RWPE2 (cell line): ENCODE measurements at regions not wholly inside any gene's neighbourhood (a gene's known extent, or its start where the extent isn't known, plus 50 kb on each side); places are given as distances from the start of the nearest gene placed in this dataset.
"Not testable (repeated sequence)": the region's sequence is repeated elsewhere in the genome, so short reads cannot be mapped to it uniquely, and the experiment has no call there.

Experiments
- ATAC-seq: fragments of 200-7000 bp; cut with Tn5 transposase; 3 replicates; pipeline ENCODE4 v1.9.1; 2021; ENCODE audit warnings: low read depth
- DNase-seq: peaks from one replicate; pipeline ENCODE4 v3.0.0-alpha.2; 2020; ENCODE audit warnings: low spot score
- H3K27ac ChIP-seq: fragments of 450-650 bp; 2 replicates; pipeline ENCODE4 v1.5.1; 2017; ENCODE audit warnings: mild to moderate bottlenecking; ENCODE audit not compliant: poor library complexity, severe bottlenecking
- H3K27me3 ChIP-seq: fragments of 250-450 bp; sonication (Bioruptor Pico); 2 replicates; pipeline ENCODE4 v1.5.1; 2021; ENCODE audit warnings: mild to moderate bottlenecking, moderate library complexity; ENCODE audit not compliant: insufficient read depth, poor library complexity, severe bottlenecking
- H3K36me3 ChIP-seq: fragments of 250-450 bp; sonication (Bioruptor Pico); 2 replicates; pipeline ENCODE4 v1.5.1; 2020; ENCODE audit warnings: low read depth, mild to moderate bottlenecking, moderate library complexity
- H3K4me1 ChIP-seq: fragments of 250-450 bp; sonication (Bioruptor Pico); 2 replicates; pipeline ENCODE4 v1.5.1; 2021; ENCODE audit warnings: mild to moderate bottlenecking, moderate library complexity; ENCODE audit not compliant: insufficient read depth, poor library complexity, severe bottlenecking
- H3K4me3 ChIP-seq: fragments of 250-450 bp; sonication (Bioruptor Pico); 2 replicates; pipeline ENCODE4 v1.5.1; 2021; ENCODE audit warnings: mild to moderate bottlenecking, moderate library complexity; ENCODE audit not compliant: severe bottlenecking
- H3K9me3 ChIP-seq: fragments of 250-450 bp; sonication (Bioruptor Pico); 2 replicates; pipeline ENCODE4 v1.5.1; 2021; ENCODE audit warnings: mild to moderate bottlenecking, moderate library complexity; ENCODE audit not compliant: severe bottlenecking
- TF ChIP-seq, protein P1 (sequence below): fragments of 450-650 bp; IDR thresholded peaks from one replicate; pipeline ENCODE4 v1.5.1; 2017; ENCODE audit warnings: mild to moderate bottlenecking, moderate library complexity; ENCODE audit not compliant: poor library complexity, severe bottlenecking

- ATAC-seq (no peak), DNase-seq (no peak)
- TF ChIP-seq, protein P1, sequence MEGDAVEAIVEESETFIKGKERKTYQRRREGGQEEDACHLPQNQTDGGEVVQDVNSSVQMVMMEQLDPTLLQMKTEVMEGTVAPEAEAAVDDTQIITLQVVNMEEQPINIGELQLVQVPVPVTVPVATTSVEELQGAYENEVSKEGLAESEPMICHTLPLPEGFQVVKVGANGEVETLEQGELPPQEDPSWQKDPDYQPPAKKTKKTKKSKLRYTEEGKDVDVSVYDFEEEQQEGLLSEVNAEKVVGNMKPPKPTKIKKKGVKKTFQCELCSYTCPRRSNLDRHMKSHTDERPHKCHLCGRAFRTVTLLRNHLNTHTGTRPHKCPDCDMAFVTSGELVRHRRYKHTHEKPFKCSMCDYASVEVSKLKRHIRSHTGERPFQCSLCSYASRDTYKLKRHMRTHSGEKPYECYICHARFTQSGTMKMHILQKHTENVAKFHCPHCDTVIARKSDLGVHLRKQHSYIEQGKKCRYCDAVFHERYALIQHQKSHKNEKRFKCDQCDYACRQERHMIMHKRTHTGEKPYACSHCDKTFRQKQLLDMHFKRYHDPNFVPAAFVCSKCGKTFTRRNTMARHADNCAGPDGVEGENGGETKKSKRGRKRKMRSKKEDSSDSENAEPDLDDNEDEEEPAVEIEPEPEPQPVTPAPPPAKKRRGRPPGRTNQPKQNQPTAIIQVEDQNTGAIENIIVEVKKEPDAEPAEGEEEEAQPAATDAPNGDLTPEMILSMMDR = no peak
- Histone ChIP-seq H3K4me3 (no peak overlapping the region), H3K27me3 (peaks cover 6% of the 10 kb centered on the region), H3K4me1 (no peaks in the 10 kb centered on the region), H3K9me3 (no peaks in the 10 kb centered on the region), H3K27ac (no peak overlapping the region), H3K36me3 (no peaks in the 10 kb centered on the region)
Measured at GRCh38 chr3:10644189-10644588, 138.8 kb upstream of the ATP2B2 start.

DNA sequence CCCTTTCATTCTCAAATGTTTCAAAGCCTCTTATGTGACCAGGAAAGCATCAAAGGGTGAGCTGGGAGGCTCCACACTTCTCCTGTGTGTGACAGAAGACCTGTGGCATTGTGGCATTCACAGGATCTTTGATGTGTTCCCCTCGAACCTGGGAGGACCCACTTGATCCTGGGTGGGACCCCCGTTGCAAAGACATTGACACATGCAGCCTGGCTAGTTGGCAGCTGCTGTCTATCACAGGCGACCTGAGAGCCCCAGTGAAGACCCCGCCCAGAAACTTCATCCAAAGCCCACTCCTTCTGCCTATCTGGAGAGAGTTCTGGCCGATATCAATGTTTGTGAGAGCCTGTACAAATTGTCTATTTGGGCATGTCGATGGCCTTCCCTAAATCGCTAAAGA is 140.4 kb upstream of the ATP2B2 start:
- no peak overlapping the region for H3K27ac ChIP-seq
- H3K27me3 ChIP-seq = peaks cover 6% of the 10 kb centered on the region

GRCh38 chr3:10646531-10647335 is 141.3 kb upstream of the ATP2B2 start:
- H3K36me3 ChIP-seq = no peaks in the 10 kb centered on the region
- ATAC-seq (no peak), DNase-seq (no peak)
- H3K9me3 ChIP-seq = no peaks in the 10 kb centered on the region
- TF ChIP-seq, protein P1 = no peak
- H3K27me3 ChIP-seq = peaks cover 6% of the 10 kb centered on the region
- H3K4me1 ChIP-seq = no peaks in the 10 kb centered on the region
- no peak overlapping the region for H3K4me3 ChIP-seq
- no peak overlapping the region for H3K27ac ChIP-seq

More for the DNA sequence above, 140.4 kb upstream of the ATP2B2 start:
- Histone ChIP-seq H3K9me3 (no peaks in the 10 kb centered on the region), H3K4me3 (no peak overlapping the region), H3K4me1 (no peaks in the 10 kb centered on the region), H3K36me3 (no peaks in the 10 kb centered on the region)
- DNase-seq (no peak), ATAC-seq (no peak)
- TF ChIP-seq, protein P1 = no peak

GRCh38 chr3:10647376-10647775 is 142.0 kb upstream of the ATP2B2 start:
- H3K4me1 ChIP-seq = no peaks in the 10 kb centered on the region
- no peak for ATAC-seq
- TF ChIP-seq, protein P1 = no peak

DNA sequence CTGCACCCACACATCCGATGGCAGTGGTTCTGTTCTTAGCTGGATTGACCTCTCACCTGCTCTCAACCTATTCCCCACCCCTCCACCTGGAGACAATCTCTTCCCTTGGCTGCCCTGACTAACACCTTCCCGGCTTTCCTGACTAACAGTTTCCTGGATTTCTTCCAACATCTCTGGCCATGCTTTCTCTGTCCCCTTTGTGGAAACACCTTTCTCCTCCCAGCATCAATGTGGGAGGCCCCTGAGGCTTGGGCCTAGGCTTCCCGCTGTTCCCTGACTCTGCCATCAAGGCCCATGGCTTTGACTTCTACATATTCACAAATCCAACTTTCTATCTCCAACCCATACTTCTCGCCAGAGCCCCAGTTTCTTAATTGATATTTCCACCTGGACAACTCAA is 142.8 kb upstream of the ATP2B2 start:
- no peak overlapping the region for H3K4me3 ChIP-seq
- TF ChIP-seq, protein P1 = no peak
- H3K9me3 ChIP-seq = no peaks in the 10 kb centered on the region
- no peak overlapping the region for H3K27ac ChIP-seq
- H3K4me1 ChIP-seq = no peaks in the 10 kb centered on the region
- peaks cover 6% of the 10 kb centered on the region for H3K27me3 ChIP-seq
- ATAC-seq (no peak; the same call in 2 of the 3 replicates), DNase-seq (no peak)
- no peaks in the 10 kb centered on the region for H3K36me3 ChIP-seq

More at GRCh38 chr3:10647376-10647775, 142.0 kb upstream of the ATP2B2 start:
- H3K27ac ChIP-seq = no peak overlapping the region
- H3K9me3 ChIP-seq = no peaks in the 10 kb centered on the region
- H3K27me3 ChIP-seq = peaks cover 6% of the 10 kb centered on the region
- no peak overlapping the region for H3K4me3 ChIP-seq
- DNase-seq = no peak
- no peaks in the 10 kb centered on the region for H3K36me3 ChIP-seq

DNA sequence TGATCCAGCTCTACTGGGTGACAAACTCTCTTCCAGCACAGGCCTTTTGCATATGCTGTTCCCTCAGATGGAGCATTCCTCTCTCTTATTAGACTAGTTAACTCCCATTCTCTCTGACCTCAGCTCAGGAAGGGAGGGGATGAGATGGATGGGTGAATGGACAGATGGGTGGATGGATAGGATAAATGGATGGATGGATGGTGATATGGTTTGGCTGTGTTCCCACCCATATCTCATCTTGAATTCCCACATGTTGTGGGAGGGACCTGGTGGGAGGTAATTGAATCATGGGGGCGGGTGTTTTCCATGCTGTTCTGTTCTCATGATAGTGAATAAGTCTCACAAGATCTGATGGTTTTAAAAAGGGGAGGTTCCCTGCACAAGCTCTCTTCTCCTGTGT is 144.1 kb upstream of the ATP2B2 start:
- not testable (repeated sequence) for H3K27ac ChIP-seq, H3K36me3 ChIP-seq, H3K9me3 ChIP-seq, H3K4me1 ChIP-seq, ATAC-seq, DNase-seq, H3K27me3 ChIP-seq, H3K4me3 ChIP-seq
